GM23248 (cell line): ENCODE measurements at regions not wholly inside any gene's neighbourhood (a gene's known extent, or its start where the extent isn't known, plus 50 kb on each side); places are given as distances from the start of the nearest gene placed in this dataset.
"Not testable (repeated sequence)": the region's sequence is repeated elsewhere in the genome, so short reads cannot be mapped to it uniquely, and the experiment has no call there.

Source experiments
- EZH2 ChIP-seq: fragments of 200-600 bp; sonication (generic); IDR thresholded peaks from 2 replicates; pipeline ENCODE4 v1.6.1; 2018; ENCODE audit warnings: antibody characterized with exemption, mild to moderate bottlenecking; ENCODE audit not compliant: insufficient read depth, poor library complexity, severe bottlenecking
- EZH2phosphoT487 ChIP-seq: fragments of 200-600 bp; sonication (generic); IDR thresholded peaks from 2 replicates; pipeline ENCODE4 v1.6.1; 2018; ENCODE audit warnings: antibody characterized with exemption, moderate library complexity, mild to moderate bottlenecking, low read depth; ENCODE audit not compliant: insufficient read depth

- not testable (repeated sequence) for TF ChIP-seq EZH2, EZH2phosphoT487
Observed at GRCh38 chr7:130812819-130813218, 78.8 kb upstream of the KLF14 start.
